ENCODE measurements at regions not wholly inside any gene's neighbourhood (a gene's known extent, or its start where the extent isn't known, plus 50 kb on each side); places are given as distances from the start of the nearest gene placed in this dataset.

GRCh38 chr1:193791746-193792145, 605.3 kb upstream of the B3GALT2 start:
- TF ChIP-seq CTCF (IDR thresholded peaks at IDR 0.05 in 4 of 5, conservative IDR thresholded peaks at IDR 0.05 in 1 of 5), result no peak
- no peak for TF ChIP-seq POLR2A (IDR thresholded peaks at IDR 0.05)
